MM.1S (cell line): ENCODE measurements at regions not wholly inside any gene's neighbourhood (a gene's known extent, or its start where the extent isn't known, plus 50 kb on each side); places are given as distances from the start of the nearest gene placed in this dataset.

ENCODE experiments used
- CTCF ChIP-seq: fragments of 300-600 bp; sonication (generic); IDR thresholded peaks from 2 replicates; pipeline ENCODE4 v1.5.1; 2016; ENCODE audit warnings: antibody characterized with exemption, low read length, mixed read lengths
- EZH2phosphoT487 ChIP-seq: fragments of 300-600 bp; sonication (generic); IDR thresholded peaks from 2 replicates; pipeline ENCODE4 v1.6.1; 2018; ENCODE audit warnings: antibody characterized with exemption, low read length

- TF ChIP-seq CTCF (no peak), EZH2phosphoT487 (no peak)
Observed at GRCh38 chr18:14924226-14924625, 176.3 kb downstream of the ANKRD30B start.
